OCI-M1 (cell line): ENCODE measurements at regions not wholly inside any gene's neighbourhood (a gene's known extent, or its start where the extent isn't known, plus 50 kb on each side); places are given as distances from the start of the nearest gene placed in this dataset.
"Not testable (repeated sequence)": the region's sequence is repeated elsewhere in the genome, so short reads cannot be mapped to it uniquely, and the experiment has no call there.

Experiments used
- DNase-seq: peaks from one replicate; lab custom pipeline; 2025; lab: John Stamatoyannopoulos, UW

DNA sequence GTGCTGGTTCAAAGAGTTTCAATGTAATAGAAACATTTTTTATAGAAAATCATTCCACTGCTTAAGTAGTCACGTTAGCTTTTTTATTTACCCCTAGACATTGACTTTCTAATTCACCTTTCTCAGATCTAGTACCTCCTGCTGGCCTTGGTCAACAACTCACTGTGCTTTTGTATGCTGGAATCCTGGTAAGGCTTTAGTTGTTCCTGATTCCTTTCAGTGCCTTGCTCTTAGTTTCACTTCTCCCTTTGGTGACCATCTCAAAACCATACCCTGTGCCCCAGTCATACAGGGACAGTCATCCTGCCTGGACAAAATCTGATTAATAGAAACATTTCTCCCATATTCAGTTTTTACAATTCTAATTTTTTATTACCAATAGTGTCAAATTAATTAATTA is 130.2 kb downstream of the GPR37 start:
- DNase-seq = peak; percentile 12

DNA sequence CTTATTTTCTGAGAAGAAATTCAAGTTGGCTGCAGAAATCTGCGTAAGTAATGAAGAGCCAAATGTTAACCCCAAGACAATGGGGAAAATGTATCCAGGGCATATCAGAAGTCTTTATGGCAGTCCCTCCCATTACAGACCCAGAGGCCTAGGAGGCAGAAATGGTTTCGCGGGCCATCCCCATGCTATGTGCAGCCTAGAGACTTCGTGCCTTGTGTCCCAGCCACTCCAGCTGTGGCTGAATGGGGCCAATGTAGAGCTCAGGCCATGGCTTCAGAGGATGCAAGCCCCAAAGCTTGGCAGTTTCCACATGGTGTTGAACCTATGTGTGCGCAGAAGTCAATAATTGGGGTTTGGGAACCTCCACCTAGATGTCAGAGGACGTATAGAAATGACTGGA is 131.9 kb downstream of the GPR37 start:
- no peak for DNase-seq

DNA sequence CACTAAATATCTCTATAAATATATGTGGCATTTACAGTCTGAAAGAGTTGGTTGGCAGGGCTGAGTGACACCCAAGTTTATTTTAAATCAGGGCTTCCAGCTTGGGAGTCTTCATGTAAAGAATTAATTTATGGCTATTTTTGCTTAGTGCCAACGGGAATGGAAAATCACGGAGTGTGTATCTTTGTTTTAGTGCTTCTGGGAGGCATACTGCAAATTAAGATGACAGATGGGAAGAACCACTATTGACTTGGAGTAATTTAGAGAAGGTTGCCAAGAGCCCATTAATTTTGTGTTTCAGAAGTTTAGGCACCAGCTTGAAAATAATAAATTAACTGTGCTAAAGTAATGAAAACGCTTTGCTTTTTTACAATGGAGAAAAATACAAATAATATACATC is 135.2 kb downstream of the GPR37 start:
- no peak for DNase-seq

DNA sequence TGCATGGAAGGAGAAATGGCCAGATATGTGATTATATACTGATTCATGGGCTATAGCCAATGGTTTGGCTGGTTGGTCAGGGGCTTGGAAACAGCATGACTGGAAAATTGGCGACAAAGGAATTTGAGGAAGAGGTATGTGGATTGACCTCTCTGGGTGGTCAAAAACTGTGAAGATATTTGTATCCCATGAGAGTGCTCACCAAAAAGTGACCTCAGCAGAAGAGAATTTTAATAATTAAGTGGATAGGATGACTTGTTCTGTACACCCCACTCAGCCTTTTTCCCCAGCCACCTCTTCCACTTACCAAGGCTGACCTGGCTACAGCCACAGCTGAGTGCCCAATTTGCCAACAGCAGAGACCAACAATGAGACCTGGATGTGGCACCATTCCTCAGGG is 146.7 kb downstream of the GPR37 start:
- no peak for DNase-seq

DNA sequence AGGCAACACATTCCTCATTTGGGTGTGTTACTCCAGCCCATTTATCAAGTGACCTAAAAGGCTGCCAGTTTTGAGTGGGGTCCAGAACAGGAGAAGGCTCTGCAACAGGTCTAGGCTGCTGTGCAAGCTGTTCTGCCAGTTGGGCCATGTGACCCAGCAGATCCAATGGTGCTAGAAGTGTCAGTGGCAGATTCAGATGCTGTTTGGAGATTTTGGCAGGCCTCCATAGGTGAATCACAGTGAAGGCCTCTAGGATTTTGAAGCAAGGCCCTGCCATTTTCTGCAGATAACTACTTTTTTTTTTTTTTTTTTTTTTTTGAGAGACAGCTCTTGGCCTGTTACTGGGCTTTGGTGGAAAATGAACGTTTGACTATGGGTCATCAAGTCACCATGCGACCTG is 147.5 kb downstream of the GPR37 start:
- not testable (repeated sequence) for DNase-seq

DNA sequence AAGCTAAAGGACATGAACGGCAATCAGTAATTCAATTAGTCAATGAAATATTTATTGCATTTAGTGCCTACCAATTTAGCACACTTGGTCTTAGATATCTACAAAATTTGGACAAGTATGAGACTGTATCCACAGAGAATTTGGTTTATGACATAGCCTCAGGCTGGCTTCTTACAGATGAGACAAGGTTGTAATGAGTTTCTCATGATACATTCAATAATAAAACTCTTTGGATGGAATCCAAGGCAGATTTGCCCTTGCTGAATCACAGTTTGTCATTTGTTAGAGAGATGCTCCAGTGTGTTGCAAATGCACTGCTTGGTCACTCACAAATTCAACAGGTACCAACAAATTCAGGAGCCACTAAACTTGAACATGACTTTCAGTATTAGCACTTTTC is 162.5 kb downstream of the GPR37 start:
- DNase-seq = no peak

DNA sequence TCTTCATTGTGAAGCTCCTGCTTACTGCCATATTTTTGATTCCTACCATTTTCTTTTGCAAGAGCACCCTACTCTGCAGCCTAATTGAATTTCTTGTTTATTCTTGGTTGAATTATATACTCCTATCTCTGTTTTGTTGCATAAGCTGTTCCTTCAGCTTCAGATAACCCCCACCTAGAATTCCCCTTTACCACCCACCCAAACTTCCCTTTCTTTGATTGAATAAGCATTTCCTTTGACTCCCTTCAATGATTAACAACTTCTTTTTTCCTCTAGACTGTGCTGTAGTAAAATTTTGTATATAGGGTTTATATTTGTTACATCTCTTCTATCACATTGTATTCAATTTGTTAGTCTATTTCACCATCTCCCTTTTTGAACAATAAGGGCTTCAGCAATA is 168.1 kb downstream of the GPR37 start:
- DNase-seq = no peak

DNA sequence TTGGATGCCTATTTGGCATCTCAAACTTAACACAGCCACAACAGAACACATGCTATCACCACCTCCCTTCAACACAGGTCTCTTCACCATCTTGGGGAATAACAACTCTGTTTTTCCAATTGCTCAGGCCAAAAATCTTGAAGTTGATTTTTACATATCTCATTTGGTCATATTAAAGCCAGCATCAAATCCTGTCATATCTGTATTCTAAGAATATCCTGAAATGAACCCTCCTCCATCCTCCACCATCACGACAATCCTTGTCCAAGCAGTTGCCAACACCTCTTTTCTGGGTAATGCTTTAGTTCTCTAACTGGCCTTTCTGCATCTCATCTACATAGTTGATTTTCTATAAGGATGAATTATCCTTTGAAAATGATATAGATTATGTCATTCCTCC is 168.7 kb downstream of the GPR37 start:
- DNase-seq = no peak

DNA sequence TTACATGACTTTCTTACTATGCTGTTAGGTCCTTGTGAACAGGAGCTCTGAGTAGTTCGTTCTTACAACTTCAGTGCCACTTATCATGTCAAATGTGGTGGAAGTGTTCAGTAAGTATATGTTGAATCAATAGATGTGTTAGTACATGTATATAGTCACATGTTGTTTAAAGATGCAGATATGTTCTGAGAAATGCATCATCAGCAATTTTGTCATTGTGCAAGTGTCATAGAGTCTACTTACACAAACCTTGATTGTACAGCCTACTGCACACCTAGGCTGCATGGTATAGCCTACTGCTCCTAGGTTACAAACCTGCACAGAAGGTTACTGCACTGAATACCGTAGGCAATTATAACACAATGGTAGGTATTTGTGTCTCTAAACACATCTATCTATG is 174.8 kb downstream of the GPR37 start:
- DNase-seq = no peak

DNA sequence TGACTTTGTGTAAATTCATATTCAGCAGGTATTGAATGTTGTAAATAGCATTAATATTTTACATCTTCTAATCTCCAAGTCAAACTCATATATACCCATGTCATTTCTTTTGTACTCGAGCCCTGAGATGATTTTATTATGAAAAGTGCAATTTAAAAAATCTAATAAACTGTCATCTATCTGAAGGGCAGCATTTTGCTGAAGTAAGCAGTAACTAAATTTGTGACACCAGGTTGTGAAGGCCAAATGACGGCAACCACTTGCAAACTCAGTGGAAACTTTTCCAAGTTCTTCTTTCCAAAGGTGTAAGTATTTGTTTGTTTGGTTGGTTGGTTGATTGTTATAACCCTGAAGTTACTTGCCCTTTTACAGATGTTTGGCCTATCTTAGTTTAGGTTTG is 188.3 kb downstream of the GPR37 start:
- DNase-seq = no peak

DNA sequence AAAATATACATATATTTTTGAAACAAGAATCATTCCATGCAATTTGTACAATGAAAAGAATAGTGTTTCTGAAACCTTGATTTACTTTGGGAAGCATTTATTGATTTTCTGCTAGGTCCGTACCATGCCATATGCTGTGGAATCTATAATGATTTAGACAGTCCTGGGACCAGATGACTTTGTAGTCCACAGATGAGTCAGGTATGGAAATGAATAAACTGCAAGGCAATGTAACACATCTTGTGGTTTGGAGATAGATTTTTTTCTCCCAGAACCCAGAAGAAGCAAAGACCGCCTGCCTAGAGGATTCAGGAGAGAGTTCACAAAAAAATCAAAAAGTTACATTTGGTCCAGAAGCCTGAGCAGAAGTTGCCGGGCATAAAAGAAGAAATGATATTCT is 190.4 kb downstream of the GPR37 start:
- no peak for DNase-seq

DNA sequence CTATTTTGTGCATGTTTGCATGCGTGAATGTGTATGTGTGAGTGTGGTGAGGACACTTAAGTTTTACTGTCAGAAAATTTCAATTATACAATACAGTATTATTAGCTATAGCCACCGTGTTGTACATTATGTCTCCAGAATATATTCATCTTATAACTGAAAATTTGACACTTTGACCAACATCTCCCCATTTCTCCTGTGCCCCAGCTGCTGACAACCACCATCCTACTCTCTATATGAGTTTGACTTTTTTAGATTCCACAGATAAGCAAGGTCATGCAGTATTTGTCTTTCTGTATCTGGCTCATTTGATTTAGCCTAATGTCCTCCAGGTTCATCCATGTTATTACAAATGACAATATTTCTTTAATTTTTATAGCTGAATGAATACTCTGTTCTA is 195.0 kb downstream of the GPR37 start:
- DNase-seq = no peak

DNA sequence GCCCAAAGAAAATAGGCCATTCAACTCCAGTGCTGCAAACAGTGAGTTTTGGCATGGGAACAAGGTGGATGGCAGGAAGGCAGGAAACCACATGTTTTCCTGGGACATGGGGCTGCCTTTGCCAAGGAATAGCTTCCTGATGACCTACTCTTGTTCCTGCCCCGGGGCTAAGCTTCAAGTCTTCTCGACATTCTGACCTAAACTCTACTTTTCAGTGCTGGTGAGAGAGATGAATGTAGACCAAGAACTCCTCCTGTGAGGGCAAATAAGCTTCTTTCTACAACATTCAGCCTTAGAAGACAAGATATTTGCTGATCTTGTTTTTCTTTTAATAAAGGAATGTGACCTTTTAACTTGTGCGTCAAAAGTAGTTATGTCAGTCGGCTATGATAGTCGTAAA is 199.0 kb downstream of the GPR37 start:
- DNase-seq = no peak

DNA sequence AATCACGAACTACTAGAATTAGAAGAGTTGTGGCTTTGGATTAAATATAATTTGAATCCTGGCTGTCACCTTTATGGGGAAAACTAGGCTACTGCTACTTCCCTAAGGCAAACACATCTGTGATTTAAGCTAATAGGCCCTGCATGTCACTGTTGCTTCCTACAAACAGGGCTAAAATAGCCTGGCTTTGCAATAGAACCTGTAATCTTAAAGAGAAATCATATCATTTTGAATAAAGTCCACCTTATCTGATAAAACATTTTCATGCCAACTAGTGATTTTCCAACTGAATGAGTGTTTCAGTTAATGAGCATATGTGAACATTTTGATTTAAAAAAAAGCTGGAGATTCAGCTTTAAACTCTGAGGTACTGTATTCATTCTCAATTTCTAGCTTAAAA is 208.0 kb downstream of the GPR37 start:
- DNase-seq = no peak

DNA sequence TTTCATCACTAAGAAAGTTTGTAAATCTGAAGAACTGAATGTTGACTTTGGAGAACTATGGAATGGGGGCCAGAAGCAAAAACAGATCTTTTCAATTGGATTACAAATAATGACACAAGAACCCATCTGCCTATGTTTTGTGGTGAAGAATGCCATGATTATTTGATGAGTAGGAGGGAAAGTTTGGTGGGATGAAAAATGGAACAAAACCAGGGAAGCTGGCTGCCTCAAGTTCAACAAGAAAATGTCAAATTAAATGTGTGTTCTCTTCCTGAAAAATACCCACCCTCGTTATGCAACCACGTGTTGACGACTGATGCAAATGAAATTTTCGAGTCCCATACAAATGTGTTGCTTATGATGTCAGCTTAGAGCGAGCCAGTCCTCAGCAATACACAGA is 208.5 kb downstream of the GPR37 start:
- DNase-seq = no peak

DNA sequence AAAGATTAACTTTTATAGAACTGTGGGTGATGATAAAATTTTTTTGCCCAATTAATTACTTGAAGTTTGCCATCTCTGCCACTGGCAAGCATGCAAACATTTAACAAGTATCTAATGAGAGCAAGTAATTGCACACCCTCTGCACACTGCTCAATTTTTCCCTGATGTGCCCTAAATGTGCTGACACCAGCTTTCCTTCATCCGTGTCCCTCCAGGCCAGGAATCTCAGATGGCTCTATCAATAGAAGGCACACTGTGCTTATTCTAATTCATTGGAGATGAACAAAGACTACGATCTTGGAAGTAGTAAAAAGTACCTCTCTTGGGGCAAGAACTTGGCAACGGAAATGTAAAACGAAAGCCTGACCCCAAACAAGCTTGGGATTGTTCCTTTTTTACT is 212.1 kb downstream of the GPR37 start:
- no peak for DNase-seq

DNA sequence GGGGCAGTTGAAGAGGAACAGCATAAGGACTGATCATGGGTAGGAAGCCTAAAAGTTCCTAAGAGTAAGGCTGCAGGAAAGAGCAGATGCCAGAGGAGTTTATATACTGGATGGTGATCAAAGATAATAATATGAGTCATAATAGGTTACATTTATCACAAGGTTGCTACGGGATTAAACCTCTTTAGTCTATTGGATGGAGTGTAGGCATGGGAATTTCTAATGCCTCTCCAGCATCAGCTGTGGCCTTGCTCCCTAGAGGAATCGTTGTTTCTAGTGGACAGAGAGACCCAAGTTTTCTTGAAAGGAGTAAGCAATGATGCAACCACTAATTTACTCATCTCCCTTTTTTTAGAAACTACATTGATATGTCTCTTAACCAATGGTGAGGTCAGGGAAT is 213.4 kb downstream of the GPR37 start:
- DNase-seq = no peak

DNA sequence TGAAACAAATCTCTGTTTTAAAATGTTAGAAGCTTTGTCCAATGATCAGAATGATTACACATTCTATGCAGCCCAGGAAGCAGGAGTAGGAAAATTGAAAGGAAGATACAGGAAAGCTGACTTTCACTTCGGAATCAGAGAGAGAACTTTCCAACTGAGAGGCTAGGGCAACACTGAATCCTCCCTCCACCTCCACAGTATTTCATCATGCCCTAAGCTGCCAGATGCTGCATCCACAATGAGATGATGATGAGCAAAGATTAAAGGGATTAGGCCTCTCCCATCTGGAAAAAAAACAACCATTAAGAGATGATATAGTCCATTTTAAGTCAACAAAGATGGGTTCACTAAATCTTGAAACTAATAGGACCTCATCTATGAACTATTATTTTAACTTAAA is 215.6 kb downstream of the GPR37 start:
- no peak for DNase-seq

DNA sequence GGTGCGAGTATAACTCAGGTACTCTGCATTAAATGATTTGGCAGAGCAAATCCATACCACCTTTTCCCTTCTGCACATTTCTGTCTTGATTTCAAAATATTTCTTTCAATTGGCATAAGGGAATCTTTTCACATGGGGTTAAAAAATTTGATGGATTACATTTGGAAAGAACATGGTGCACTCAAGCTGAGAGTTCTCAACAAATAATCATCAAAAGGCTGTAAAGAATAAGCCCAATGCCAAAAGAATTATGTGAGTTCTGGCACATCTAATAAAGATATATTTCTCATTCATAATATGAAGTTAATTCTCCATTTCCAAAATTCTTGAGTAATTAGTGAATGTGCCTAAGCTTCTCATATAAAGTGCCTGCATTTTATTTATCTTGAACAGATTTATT is 223.1 kb downstream of the GPR37 start:
- no peak for DNase-seq

DNA sequence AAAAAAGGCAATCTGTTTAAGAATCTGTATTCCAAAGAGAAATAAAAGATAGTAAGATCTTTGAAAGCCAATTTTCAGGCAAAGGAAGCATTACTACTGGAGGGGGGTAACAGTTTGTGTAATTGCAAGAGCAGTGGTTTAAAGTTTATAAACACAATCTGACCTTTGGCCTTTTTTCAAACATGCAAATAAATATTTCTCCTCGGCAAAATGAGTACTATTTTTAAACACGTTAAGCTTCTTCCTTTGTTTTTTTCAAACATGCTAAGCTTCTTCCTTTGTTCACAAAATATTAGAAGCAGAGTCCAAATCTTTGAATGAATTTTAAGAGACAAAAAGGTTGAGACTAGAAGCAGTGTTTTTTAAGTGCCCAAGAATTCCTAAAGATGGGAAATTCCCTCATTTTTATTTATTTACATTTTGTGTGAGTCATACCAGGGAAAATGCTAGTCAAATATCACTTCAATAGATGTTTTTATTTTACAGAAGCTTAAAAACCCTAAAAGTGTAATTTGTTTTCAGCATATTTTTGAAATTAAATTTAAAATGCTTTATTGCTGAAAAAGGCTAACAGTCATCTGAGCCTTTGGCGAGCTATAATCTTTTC is 229.3 kb downstream of the GPR37 start:
- DNase-seq = no peak

DNA sequence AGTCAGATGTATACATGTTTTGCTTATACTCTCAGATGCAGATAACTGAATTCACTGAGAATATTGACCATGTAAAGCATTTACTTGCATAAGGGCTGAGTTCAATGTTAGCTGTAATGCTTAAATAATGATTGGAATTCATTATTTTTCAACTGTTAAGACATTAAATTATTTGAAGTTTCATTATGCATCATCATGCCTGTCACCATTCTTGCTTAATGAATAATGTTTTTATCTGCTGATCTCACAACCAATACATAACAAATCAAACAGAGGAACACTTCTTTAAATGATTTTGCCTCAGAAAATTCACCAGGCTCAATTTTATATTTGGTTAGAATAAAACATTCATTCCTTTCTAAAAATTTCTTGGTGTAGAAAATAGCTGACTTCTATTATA is 233.4 kb downstream of the GPR37 start:
- no peak for DNase-seq

DNA sequence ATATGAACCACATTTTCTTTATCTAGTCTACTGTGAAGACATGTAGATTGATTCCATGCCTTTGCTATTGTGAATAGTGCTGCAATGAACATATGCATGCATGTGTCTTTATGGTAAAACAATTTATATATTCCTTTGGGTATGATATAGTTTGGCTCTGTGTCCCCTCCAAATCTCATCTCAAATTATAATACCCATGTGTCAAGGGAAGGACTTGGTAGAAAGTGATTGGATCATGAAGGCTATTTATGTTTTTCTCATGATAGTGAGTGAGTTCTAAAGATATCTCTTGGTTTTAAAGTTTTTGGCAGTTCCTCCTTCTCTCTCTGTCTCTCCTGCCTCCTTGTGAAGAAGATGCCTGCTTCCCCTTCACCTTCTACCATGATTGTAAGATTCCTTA is 248.7 kb downstream of the GPR37 start:
- no peak for DNase-seq

DNA sequence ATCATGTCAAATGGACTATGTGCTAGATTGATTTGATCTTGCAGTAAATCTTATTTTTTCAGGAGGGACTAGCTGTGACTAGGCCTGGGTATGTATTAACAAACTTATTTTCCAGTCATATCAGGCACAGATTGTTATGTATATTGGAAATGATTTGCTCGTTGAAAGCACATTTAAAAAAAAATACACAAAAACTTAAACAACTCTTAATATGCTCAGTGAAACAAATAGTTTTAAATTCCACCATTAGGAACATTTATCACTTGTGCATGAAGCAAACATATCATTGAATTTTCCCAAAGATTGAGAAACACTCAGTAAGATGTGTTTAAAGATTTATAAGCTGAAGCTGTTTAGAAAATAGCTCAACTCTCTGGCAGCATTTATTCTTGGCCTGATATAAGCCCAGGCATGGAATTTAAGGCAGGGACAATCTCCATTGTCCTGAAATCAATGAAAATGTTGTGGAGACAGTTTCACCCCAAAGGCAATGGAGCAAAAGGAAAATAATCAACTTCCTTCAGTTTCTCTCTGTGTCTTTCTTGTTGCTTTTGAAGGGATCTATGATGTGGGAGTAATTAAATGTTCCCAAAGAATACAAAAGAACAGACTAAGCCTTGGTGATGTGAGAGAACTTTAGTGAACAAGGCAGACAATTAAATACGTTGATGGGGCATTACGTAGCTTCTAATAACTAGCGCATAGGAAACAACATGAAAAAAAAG is 250.3 kb downstream of the GPR37 start:
- DNase-seq = no peak

DNA sequence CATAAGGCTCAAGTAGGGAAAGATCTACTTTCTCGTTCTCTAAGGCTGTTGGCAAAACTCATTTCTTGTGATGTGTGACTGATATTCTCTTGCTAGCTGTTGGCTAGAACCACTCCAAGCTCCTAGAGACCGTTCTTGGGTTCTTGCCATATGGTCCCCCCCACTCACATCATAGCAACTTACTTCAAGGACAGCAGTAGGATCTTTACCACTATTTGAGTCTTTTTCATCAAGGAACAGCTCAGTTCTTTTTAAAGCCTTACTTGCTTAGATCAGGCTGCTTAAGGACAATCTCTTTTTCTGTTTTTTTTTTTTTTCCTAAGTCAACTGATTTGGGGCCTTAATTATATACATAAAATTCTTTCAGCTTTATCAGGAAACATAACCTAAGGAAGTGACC is 251.1 kb downstream of the GPR37 start:
- DNase-seq = no peak
